ENCODE measurements at regions not wholly inside any gene's neighbourhood (a gene's known extent, or its start where the extent isn't known, plus 50 kb on each side); places are given as distances from the start of the nearest gene placed in this dataset.

DNA sequence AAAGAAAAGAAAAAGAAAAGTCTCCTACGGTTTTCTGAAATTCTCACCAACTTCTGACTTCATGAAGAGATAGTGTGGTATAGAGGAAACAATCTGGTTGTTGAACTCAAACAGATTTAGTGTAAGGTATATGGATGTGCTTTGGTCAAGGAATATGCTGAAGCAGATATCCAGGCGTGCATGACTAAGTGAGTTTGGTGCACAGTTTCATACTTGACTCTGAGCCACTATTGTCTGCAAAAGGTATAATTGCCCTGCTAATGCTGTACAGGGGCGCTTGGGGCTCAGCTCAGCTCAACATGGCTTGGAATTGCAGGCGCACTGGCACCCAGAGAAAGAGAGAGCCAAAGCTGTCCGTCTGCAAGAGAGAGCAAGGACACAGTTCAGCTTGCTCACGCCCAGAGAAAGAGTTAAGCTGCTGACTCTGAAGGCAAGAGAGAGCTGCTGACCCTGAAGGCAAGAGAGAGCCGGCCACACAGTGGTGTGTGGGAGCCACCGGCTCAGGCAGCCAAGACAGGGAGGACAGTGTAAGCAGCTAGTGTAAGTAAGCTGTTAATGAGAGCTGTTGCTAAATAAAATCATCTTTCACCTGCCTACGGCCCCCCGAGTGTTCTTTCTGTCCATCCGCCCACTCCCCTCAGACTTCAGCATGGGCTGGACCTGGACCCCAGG lies 66.4 kb upstream of the SLC38A4 start:
- 82 to 83% methylated on average over 5 to 11 of the region's 11 CpGs for WGBS, 2 donors (ENCODE audit: low coverage in 1 of 2)
- intact Hi-C loops (cut with DNase I; ENCODE audit: low total_unique reads): no loop called here
- in situ Hi-C loops (cut with MboI; ENCODE audit: low pct_ligation_motif_present in 1 of 4, low pct_unique_long_range_greater_than_20kb in 1 of 4, low sequenced_read_pairs in 3 of 4): no loop called here

DNA sequence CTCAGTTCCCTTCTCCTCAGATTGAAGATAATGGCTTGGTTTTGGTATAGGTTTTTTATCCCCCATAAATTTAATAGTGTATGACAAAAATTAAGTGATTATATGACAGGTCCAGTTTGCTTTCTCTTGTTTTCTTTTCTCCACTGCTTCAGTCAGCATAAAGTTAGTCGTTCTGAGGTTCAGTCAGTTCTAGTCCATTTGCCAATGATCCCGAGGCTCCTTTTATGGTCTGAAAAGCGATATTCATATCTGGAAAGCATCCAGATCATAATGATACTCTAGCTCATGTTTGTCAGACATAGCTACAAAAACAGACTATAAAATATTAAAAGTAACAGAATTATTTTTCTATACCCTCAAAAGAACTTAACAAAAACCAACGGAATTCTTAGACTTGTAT lies 67.1 kb upstream of the SLC38A4 start:
- in situ Hi-C loops (cut with MboI; ENCODE audit: low pct_ligation_motif_present in 1 of 4, low pct_unique_long_range_greater_than_20kb in 1 of 4, low sequenced_read_pairs in 3 of 4) (no loop called here), intact Hi-C loops (cut with DNase I; ENCODE audit: low total_unique reads) (no loop called here)
- H3K27ac ChIP-seq: no peak overlapping the region
- H3K4me3 ChIP-seq: no peak overlapping the region
- 38 to 57% methylated on average over 4 of the region's 4 CpGs for WGBS, 2 donors (ENCODE audit: low coverage in 1 of 2)
- TF ChIP-seq POLR2A (IDR thresholded peaks at IDR 0.05): no peak
- TF ChIP-seq, protein P1, sequence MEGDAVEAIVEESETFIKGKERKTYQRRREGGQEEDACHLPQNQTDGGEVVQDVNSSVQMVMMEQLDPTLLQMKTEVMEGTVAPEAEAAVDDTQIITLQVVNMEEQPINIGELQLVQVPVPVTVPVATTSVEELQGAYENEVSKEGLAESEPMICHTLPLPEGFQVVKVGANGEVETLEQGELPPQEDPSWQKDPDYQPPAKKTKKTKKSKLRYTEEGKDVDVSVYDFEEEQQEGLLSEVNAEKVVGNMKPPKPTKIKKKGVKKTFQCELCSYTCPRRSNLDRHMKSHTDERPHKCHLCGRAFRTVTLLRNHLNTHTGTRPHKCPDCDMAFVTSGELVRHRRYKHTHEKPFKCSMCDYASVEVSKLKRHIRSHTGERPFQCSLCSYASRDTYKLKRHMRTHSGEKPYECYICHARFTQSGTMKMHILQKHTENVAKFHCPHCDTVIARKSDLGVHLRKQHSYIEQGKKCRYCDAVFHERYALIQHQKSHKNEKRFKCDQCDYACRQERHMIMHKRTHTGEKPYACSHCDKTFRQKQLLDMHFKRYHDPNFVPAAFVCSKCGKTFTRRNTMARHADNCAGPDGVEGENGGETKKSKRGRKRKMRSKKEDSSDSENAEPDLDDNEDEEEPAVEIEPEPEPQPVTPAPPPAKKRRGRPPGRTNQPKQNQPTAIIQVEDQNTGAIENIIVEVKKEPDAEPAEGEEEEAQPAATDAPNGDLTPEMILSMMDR (IDR thresholded peaks at IDR 0.05): no peak
- TF ChIP-seq POLR2AphosphoS5 (IDR thresholded peaks at IDR 0.05): no peak
- no peak for TF ChIP-seq EP300 (IDR thresholded peaks at IDR 0.05; ENCODE audit: low read depth)
- H3K9me3 ChIP-seq: no peaks in the 10 kb centered on the region
- no peaks in the 10 kb centered on the region for H3K36me3 ChIP-seq
- H3K27me3 ChIP-seq: no peaks in the 10 kb centered on the region
- no peak for DNase-seq
- H3K4me1 ChIP-seq: no peaks in the 10 kb centered on the region

More for the DNA sequence above, 66.4 kb upstream of the SLC38A4 start:
- Histone ChIP-seq H3K4me1 (no peaks in the 10 kb centered on the region), H3K27me3 (no peaks in the 10 kb centered on the region), H3K9me3 (no peaks in the 10 kb centered on the region), H3K36me3 (no peaks in the 10 kb centered on the region), H3K27ac (no peak overlapping the region), H3K4me3 (no peak overlapping the region)
- TF ChIP-seq POLR2A (IDR thresholded peaks at IDR 0.05) (no peak), EP300 (IDR thresholded peaks at IDR 0.05; ENCODE audit: low read depth) (no peak), POLR2AphosphoS5 (IDR thresholded peaks at IDR 0.05) (no peak)
- TF ChIP-seq, protein P1 (IDR thresholded peaks at IDR 0.05): no peak
- DNase-seq: no peak

DNA sequence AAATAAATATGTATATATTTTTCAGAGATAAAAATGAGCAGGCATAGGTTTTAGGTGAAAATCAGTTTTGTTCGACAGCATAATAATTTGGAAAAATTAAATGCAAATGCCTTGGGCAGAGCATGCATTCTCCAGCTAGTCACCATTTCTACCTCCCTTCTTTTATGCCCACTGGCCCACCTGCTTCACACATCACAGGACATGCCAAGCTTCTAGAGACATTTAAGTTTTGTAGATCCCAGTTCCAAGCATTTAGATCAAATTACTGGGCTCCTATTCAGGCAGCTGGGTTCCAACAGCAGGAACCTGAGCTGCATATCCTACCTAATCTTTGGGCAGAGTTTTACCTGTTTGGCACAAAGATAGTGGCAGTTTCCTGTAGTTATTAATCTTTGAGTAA lies 67.6 kb upstream of the SLC38A4 start:
- intact Hi-C loops (cut with DNase I; ENCODE audit: low total_unique reads): no loop called here
- H3K36me3 ChIP-seq: no peaks in the 10 kb centered on the region
- no peaks in the 10 kb centered on the region for H3K4me1 ChIP-seq
- DNase-seq: no peak
- H3K4me3 ChIP-seq: no peak overlapping the region
- no peak overlapping the region for H3K27ac ChIP-seq
- in situ Hi-C loops (cut with MboI; ENCODE audit: low pct_ligation_motif_present in 1 of 4, low pct_unique_long_range_greater_than_20kb in 1 of 4, low sequenced_read_pairs in 3 of 4): no loop called here
- H3K27me3 ChIP-seq: no peaks in the 10 kb centered on the region
- TF ChIP-seq POLR2AphosphoS5 (IDR thresholded peaks at IDR 0.05) (no peak), POLR2A (IDR thresholded peaks at IDR 0.05) (no peak), EP300 (IDR thresholded peaks at IDR 0.05; ENCODE audit: low read depth) (no peak)
- TF ChIP-seq, protein P1 (IDR thresholded peaks at IDR 0.05): no peak
- 80 to 93% methylated on average over 1 of the region's 1 CpG for WGBS, 2 donors (ENCODE audit: low coverage in 1 of 2)
- no peaks in the 10 kb centered on the region for H3K9me3 ChIP-seq

DNA sequence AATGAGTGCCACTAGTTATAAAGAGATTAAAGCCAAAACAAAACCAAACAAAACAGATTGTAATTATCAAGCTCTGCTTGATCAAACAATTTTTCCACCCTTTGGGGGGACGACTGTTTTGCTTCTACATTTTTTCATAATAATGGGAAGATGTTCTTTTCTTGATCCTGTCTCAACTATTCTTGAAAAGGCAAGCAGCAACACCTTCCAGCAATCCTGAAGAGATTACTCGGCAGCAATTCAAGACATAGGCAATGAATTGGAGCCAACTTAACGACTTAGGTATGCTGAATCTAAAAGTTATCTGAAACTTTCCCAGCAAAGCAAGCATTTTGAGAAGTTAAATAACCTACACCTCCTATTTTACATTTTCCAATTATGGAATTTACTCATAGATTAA lies 69.9 kb upstream of the SLC38A4 start:
- H3K36me3 ChIP-seq: no peaks in the 10 kb centered on the region
- TF ChIP-seq POLR2AphosphoS5 (IDR thresholded peaks at IDR 0.05): no peak
- TF ChIP-seq, protein P1 (IDR thresholded peaks at IDR 0.05): no peak
- no peak for TF ChIP-seq EP300 (IDR thresholded peaks at IDR 0.05; ENCODE audit: low read depth)
- no peak for TF ChIP-seq POLR2A (IDR thresholded peaks at IDR 0.05)
- no peaks in the 10 kb centered on the region for H3K27me3 ChIP-seq
- WGBS, 2 donors (ENCODE audit: low coverage in 1 of 2): 49 to 52% methylated on average over 3 of the region's 3 CpGs
- in situ Hi-C loops (cut with MboI; ENCODE audit: low pct_ligation_motif_present in 1 of 4, low pct_unique_long_range_greater_than_20kb in 1 of 4, low sequenced_read_pairs in 3 of 4): no loop called here
- peaks cover 0 to 5% (median 0%) of the 10 kb centered on the region in 4 donors for H3K4me1 ChIP-seq
- H3K9me3 ChIP-seq: no peaks in the 10 kb centered on the region
- H3K4me3 ChIP-seq: no peak overlapping the region
- intact Hi-C loops (cut with DNase I; ENCODE audit: low total_unique reads): no loop called here
- DNase-seq: no peak
- no peak overlapping the region for H3K27ac ChIP-seq

Measured in transverse colon (tissue), 4 donors.